SKM-1 (cell line): ENCODE measurements at regions not wholly inside any gene's neighbourhood (a gene's known extent, or its start where the extent isn't known, plus 50 kb on each side); places are given as distances from the start of the nearest gene placed in this dataset.

ENCODE experiments used
- DNase-seq: peaks from one replicate; lab custom pipeline; 2025; ENCODE audit not compliant: unreplicated experiment; lab: John Stamatoyannopoulos, UW

DNA sequence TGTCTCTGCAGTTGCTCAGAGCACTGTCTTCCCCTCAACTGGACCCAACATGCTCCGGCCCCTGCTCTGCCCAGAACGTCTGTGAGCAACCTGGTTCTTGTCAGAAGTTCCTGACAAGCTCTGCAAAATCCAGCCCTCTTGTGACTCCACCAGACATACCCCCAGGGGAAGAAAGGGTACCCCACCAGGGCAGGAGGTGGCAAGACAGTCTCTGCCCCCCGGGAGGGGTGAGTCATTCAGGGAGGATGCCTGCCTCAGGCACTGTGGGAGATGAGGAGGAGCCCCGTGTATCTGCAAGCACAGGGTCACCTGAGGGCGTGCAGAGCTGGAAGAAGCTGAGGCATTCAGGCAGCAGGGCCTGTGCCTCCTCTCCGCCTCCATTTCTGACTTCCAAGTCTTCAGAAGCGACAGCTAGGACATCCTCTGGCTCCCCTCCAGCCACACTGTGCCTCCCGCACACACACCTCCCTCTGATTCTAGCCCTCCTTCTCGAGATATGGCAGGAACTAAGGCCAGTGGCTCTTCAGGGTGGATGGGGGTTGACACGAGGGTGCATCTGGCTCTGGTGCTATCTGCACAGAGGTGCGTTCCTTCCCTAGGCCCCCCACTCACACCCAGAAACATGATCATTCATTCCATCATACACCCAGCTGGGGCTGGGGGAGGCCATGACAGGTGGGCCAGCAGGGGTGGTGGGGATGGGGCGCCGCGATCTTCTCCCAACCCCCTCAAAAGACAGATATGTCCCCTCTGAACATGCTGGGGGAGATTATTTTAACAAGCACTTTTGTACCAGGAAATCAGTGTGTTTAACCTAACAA is 222.2 kb downstream of the CYP26B1 start:
- DNase-seq: no peak

DNA sequence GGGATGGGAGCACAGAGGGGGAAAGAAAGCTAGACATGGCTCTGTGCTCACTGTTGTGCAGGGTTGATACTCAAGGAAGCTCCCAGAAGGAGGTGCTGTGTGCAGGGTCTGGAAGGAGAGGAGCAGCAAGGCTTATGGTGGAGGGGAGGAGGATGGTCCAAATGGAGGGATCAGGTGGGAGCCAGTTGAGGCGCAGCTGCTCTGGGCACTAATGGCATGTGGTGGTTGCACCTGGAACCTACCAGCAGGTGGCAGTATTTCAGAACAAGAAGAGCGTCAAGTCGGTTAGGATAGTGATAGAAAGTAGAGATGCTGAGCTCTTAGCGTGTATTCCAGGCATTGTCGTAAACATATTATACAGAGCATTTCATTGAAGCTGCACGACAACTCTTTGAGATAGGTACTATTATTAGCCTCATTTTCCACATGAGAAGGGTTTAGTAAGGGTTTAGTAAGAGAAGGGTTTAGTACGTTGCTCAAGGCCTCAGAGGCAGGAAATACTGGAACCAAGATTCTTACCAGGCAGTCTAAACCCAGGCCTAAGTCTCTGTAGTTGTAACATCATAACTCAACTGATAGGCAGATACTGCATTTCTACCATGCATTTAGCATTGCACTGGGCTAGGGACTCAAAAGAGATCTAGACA is 223.7 kb downstream of the CYP26B1 start:
- peak; percentile 60 for DNase-seq

DNA sequence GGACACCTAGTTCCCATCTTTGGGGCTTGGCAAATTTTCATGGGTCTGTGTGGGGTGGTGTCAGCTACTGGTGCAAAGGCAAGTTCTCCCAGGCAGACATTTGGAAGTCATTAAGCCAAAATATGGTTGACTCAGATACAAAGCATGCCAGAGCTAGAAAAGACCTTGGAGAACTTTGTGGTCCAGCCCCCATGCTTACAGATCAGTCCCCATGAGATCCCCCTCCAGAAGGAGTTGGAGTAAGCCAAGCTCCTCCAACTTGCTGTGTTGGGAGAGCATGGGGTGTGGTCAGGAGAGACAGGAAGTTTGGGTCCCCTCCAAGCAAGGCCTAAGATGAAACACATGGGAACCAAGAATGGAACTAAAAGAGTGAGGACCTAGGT is 224.5 kb downstream of the CYP26B1 start:
- no peak for DNase-seq

DNA sequence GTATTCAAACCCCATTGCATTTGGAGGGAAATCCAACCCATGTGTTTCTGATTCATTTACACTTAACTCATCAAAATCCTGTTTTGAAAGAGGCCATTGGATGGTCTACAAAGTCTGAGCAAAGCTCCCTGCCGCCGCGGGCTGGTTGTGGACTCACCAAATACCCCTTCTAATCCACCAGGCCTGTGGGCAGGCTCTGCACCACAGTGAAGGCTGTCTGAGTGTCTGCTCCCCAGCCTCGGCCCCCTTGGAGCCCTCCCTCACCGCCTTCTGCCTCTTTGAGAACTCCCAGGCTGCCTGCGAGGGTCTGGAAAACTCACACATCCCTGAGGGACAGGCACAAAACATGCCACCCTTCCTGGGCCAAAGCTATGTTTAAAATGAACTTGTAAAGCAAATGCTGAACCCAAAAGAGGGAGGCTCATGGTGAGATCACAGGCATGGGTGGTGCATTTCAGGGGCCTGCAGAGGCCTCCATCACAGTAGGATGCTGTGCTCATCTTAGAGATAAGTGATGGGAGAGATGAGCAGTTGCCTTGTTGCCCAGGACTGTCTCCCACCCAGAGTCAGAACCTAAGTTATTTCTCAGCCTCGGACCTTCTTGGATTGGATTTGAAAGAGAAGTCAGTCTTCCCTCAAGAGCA is 225.0 kb downstream of the CYP26B1 start:
- no peak for DNase-seq

DNA sequence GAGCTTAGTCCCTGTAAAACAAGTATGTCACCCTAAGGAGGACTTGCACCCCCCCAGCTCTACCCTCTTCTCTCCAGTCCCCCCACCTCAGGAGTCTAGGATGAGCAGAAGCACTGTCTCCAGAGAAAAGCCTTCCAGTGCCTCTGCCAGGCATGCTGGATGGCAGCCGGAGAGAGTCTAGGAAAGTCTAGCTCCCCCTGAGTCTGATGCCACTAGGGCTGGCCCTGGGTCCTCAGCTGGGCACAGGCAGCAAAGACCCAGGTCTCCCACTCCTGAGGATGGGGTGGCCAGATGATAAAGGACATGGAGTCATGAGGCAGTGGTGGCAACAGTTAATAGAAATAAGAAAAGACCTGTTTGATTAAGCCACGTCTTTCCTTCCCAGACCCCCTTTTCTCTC is 225.6 kb downstream of the CYP26B1 start:
- DNase-seq: no peak

DNA sequence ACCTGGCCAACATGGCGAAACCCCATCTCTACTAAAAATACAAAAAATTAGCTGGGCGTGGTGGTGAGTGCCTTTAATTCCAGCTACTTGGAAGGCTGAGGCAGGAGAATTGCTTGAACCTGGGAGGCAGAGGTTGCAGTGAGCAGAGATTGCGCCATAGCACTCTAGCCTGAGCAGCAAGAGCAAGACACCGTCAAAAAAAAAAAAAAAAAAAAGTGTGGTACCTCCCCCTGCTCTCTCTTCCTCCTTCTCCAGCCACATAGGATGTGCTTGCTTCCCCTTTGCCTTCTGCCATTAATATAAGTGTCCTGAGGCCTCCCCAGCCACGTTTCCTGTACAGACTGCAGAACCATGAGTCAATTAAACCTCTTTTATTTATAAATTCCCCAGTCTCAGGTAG is 226.8 kb downstream of the CYP26B1 start:
- peak; percentile 78 for DNase-seq

DNA sequence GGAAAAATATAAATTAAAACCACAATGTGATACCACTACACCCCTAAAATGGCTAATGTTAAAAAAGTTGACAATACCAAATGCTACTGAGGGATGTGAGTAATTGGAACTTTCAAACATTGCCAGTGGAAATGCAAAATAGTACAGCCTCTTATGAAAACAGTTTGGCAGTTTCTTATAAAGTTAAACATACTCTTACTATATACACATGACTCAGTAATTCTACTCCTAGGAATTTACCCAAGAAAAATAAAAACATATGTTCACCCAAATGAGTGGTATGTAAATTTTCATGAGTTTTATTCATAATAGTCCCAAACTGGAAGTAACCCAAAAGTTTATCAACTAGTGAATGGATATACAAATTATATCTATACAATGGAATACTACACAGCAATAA is 228.0 kb downstream of the CYP26B1 start:
- DNase-seq: no peak

DNA sequence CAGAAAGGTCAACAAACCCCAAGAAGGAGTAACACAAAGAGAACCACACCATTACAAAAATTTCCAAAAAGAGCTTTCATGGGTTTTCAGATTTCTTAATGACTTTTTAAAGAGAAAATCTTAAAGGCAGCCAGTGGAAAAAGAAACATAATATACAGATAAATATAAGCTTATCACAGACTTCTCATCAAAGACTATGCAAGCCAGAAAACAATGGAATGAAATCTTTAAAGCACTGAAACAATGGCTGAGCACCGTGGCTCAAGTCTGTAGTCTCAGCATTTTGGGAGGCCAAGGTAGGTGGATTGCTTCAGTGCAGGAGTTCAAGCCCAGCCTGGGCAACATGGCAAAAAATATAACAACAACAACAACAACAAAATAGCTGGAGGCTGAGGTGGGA is 237.4 kb downstream of the CYP26B1 start:
- DNase-seq: no peak

DNA sequence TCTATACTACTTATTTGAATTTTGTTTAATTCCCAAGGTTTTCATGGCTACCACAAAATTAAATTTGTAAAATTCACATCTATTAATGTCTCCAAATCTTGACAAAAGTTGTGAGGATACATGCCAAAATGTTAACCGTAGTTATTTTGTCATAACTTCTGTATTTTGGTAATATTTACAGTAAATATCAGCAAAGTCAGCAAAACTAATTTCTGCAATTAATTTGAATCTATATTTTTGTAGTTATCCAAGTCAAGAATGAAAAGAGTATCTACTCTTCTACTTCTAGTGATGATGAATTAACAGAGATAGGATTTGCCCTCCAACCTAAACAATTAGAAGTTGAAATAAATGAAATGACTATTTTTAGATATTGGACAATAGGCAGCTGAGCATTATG is 238.9 kb downstream of the CYP26B1 start:
- DNase-seq: no peak

DNA sequence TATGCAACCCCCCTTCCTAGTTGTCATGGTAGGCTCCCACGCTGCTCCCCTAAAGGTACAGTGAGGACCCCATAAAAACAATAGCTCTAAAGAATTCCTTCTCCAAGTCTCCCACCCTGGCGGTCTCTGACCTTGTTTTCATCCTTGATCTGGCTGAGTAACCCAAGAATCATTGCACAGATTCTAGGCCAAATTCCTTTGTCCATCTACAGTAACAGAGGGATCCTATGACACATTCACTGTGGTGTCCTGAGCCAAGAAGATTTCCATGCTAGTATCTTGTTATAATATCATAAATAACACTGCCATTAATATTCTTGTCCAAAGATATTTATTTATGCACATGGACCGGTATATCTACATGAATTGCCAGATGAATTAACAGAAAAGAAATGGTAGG is 240.2 kb downstream of the CYP26B1 start:
- DNase-seq: no peak

DNA sequence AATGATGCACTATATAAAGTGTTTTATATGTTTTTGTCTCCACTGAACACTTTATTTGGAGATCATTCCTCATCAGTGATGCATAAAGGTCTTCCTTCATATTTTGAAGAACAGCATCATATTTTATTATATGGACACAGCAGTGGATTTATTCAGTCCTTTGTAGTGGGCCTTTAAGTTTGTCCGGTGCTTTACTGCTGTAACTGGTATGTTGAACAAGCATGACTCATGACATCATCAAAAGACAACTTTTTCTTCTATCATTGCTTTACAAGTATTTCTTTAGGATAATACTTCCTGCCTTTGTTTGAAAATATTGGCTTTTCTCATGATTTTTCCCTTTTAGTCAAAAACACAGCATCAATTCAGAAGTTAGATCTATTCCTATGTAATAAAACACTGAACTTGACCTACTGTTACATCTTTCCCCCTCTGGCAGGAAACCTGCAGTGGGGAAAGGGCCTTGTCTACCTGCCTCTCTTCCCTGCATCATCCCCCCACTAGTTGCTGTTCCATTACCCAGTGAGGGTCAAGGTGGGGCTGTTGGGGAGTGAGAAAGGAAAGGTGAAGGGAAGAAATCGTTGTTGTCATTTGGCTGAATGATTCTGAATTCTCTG is 241.2 kb downstream of the CYP26B1 start:
- no peak for DNase-seq

DNA sequence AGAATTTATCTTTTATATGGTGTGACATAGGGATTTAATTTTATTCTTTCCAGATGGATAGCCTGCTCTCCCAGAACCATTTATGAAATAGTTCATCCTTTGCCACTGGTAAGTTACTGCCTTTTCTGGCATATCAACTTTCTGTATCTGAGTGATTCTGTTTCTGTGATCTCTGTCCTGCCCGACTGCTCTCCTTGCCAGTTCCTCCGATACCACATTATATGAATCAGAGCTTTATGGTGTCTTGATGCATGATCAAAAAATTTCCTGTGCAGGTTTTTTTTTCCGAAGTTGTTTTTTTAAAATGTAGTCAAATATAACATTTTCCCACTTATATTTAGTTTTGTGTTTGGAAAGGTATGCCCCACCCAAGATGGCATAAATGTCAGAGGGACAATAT is 242.5 kb downstream of the CYP26B1 start:
- no peak for DNase-seq

DNA sequence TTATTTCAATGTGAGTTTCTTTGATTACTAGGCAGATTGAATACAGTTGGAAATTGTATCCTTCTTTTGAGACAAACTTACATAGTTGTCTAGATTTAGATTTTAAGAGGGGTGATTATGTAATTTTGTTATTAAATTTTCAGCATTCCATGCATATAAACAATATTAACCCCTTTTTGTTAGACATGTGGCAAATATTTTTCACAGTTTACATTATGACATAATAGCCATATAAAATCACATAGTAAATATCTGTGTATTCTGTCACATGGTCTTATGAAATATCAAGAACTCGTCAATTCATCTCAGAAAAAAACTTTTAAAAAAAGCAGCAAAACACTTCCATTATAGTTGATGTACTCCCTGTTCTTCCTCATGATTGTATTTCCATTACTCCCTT is 243.8 kb downstream of the CYP26B1 start:
- no peak for DNase-seq

DNA sequence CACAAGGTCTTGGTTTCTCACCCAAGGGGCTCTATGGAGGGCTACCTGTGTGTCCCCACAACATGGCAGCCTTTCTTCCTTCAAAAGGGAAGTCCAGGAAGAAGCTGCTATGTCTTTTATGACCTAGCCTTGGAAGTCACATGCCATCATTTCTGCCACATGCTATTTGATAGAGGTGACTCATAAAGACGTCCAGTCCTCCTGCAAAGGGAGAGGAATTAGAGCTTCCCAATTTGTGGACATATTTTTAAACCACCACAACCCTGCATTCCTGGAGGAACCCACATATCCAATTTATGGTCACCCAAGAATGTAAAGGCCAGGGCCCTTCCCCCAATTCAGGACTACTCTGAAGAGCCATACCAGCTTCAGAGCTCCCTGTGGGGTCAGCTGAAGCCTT is 246.2 kb downstream of the CYP26B1 start:
- no peak for DNase-seq

DNA sequence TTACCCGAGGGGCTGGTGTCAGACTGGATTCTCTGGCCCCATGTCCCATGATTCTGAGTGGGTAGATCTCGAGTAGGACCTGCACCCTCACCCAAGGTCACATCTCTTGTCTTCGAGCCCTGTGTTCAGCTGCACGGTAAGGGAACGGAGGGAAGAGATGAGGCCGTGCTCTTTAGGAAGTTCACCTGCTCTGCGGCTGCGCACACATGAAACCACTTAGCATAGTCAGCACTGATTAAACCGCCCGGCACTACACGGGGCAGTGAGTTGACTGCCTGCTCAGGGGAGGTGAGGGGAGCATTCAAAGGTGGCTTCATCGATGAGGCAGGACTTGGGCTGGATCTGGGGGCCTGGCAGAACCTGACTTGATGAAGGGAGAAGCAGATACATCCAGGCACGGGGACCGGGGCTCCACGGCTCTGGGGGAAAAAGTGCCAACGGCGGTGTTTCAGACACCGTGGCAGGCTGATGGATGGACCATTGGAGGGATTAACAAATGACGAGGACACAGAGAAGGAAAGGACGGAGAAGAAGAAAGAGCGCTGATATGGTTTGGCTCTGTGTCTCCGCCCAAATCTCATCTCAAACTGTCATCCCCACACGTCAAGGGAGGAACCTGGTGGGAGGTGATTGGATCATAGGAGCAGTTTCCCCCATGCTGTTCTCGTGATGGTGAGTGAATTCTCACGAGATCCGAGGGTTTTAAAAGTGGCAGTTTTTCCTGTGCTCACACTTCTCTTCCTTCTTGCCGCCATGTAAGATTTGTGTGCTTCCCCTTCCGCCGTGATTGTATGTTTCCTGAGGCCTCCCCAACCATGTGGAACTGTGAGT is 248.6 kb downstream of the CYP26B1 start:
- DNase-seq: no peak

DNA sequence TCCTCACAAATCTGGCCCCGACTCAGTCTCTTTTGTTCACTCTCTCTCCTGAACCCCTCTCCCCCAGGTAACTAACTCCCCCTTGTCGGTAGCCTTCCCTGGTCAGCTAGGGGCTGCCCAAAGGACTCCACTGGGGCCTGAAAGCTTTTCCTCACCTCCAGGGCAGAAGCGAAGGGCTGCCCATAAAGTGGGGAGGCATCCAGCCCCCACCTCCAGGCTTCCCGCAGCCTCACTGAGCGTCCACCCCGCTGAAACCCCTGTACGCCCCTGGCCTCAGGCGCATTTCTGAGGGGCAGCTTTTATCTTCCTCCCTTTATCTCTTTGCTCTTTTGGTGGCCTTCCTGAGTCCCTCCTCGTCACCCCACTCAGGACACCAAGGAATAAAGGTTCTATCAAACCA is 249.3 kb downstream of the CYP26B1 start:
- no peak for DNase-seq

DNA sequence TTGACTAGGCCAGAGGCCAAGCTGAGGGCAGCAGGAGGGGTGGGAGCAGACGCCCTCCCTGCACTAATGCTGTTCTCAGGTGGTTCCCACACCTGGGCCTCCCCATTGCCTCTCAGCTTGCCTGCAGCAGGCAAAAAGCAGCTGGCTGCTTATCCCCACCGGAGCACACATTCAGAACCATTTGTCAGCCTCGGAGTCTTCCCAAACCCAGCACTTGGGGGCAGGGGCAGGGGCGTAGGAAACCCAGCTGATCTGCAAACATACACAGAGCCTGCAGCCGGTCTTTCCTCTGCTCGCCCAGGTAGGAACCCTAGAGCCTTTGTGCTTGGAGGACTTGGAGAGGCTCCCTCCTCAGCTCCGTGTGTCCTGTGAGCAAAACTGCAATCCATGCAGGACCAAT is 249.8 kb downstream of the CYP26B1 start:
- no peak for DNase-seq

DNA sequence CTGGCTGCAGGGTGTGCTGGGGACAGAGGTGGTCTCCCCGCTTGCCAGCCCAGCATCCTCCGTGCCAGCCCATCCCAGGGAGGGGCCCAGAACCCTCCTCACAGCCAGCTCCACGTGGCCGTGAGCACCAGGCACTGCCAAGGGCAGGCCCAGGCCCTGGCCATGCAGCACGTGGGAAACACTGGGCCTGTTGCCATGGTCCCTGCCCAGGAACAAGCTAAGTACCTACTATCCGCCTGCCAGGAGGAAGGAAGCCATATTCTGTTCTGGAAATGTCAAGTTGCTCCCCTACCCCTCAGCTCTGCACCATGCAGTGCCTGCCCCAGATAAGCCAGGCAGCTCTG is 250.6 kb downstream of the CYP26B1 start:
- no peak for DNase-seq

DNA sequence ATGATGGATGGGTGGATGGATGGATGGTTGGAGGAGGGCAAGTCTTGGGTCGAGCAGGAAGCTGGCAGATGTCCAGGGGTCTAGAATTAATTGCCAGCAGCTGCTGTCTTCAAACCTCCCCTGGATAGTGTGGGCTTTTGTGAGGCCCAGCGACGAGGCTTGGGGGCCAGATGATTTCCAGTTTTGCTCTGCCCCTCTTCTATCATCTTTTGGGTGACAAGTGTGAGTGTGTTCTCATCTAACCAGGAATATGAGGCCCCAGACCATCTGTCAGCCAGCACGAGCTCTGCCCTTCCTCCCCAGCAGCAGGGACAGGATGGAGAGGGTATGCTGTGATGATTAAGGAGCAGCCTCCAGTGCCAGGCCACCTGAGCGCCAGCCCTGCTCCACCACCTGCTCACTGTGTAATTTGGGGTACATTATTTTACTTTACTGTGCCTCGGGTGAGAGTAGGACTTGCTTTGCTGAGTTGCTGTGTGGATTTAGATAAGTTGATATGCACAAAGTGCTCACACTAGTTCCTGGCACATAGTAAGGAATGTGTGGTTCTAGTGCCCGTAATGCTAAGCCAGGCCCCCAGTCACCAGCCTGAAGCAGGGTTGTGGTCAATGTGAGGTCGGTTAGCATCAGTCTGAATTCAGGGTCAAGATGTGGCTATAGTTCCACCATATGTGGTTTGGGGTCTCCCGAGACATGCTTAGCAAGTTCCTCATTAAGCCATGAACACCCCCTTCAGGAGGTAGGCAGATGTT is 251.1 kb downstream of the CYP26B1 start:
- no peak for DNase-seq
